ENCODE measurements at regions not wholly inside any gene's neighbourhood (a gene's known extent, or its start where the extent isn't known, plus 50 kb on each side); places are given as distances from the start of the nearest gene placed in this dataset.
"Not testable (repeated sequence)": the region's sequence is repeated elsewhere in the genome, so short reads cannot be mapped to it uniquely, and the experiment has no call there.

GRCh38 chr7:35978816-35979640 lies 174.0 kb upstream of the EEPD1 start:
- CTCF ChIA-PET: interaction anchor here (1.2 to 1.8 kb wide), 3 partner anchors 8 to 313 kb away, joined by 5 to 7 read pairs (median 6); no protein-coding TSS in a partner anchor
- in situ Hi-C loops (cut with MboI): loop anchor here (5.0 kb wide), 1 partner anchor 72 kb away; no protein-coding TSS in a partner anchor
- H2AFZ ChIP-seq (ENCODE audit: control insufficient read depth, low read depth, low read length); intact Hi-C loops (cut with micrococcal nuclease; ENCODE audit: unreplicated experiment); BruUV-seq (replicated peaks); H3K9me3 ChIP-seq (replicated peaks; ENCODE audit: control insufficient read depth, insufficient read depth, low read length); H3K27me3 ChIP-seq (replicated peaks in 1 of 2; ENCODE audit: control insufficient read depth in 2 of 2, insufficient read depth in 2 of 2, low read length in 1 of 2); ATAC-seq; FAIRE-seq; H3K79me2 ChIP-seq (ENCODE audit: control insufficient read depth, insufficient read depth, low read length); H3K4me3 ChIP-seq; H4K20me1 ChIP-seq (ENCODE audit: control insufficient read depth, insufficient read depth); DNase-seq (ENCODE audit: low read depth, low spot score); H3K27ac ChIP-seq (ENCODE audit: control insufficient read depth, insufficient read depth); POLR2A ChIA-PET; H3K4me1 ChIP-seq (ENCODE audit: control insufficient read depth, insufficient read depth, low read length); H3K4me2 ChIP-seq (ENCODE audit: control insufficient read depth, insufficient read depth); H3K36me3 ChIP-seq (ENCODE audit: control insufficient read depth in 2 of 2, insufficient read depth in 2 of 2, low read length in 1 of 2); H3K9ac ChIP-seq (ENCODE audit: control insufficient read depth, insufficient read depth, low read length): not testable (repeated sequence)
- WGBS (ENCODE audit: insufficient coverage, insufficient replicate concordance, low lambda C conversion rate, missing lambda C conversion rate): 45% methylated on average over 8 of the region's 8 CpGs
- SMC1A ChIA-PET (ENCODE audit: uncharacterized antibody, unreplicated experiment): interaction anchor here (0.6 to 4.4 kb wide), 3 partner anchors 63 to 414 kb away, joined by 3 to 24 read pairs (median 3); no protein-coding TSS in a partner anchor
- RAD21 ChIA-PET (ENCODE audit: unreplicated experiment): interaction anchor here (1.1 kb wide), 1 partner anchor 340 kb away, joined by 3 read pairs; no protein-coding TSS in a partner anchor

- intact Hi-C loops (cut with micrococcal nuclease; ENCODE audit: unreplicated experiment): no loop called here
- WGBS (ENCODE audit: insufficient coverage, insufficient replicate concordance, low lambda C conversion rate, missing lambda C conversion rate): 41% methylated on average over 27 of the region's 27 CpGs
- Histone ChIP-seq H3K27me3 (replicated peaks in 1 of 2; ENCODE audit: control insufficient read depth in 2 of 2, insufficient read depth in 2 of 2, low read length in 1 of 2) (no peaks in the 10 kb centered on the region), H3K4me2 (ENCODE audit: control insufficient read depth, insufficient read depth) (no peak overlapping the region), H3K9ac (ENCODE audit: control insufficient read depth, insufficient read depth, low read length) (no peak overlapping the region), H3K79me2 (ENCODE audit: control insufficient read depth, insufficient read depth, low read length) (no peaks in the 10 kb centered on the region), H3K9me3 (replicated peaks; ENCODE audit: control insufficient read depth, insufficient read depth, low read length) (no peaks in the 10 kb centered on the region), H3K27ac (ENCODE audit: control insufficient read depth, insufficient read depth) (no peak overlapping the region), H4K20me1 (ENCODE audit: control insufficient read depth, insufficient read depth) (no peaks in the 10 kb centered on the region), H3K4me1 (ENCODE audit: control insufficient read depth, insufficient read depth, low read length) (no peaks in the 10 kb centered on the region), H3K36me3 (ENCODE audit: control insufficient read depth in 2 of 2, insufficient read depth in 2 of 2, low read length in 1 of 2) (no peaks in the 10 kb centered on the region), H3K4me3 (no peak overlapping the region), H2AFZ (ENCODE audit: control insufficient read depth, low read depth, low read length) (no peak overlapping the region)
- ATAC-seq (no peak), FAIRE-seq (no peak), DNase-seq (ENCODE audit: low read depth, low spot score) (no peak)
- in situ Hi-C loops (cut with MboI): no loop called here
- RAD21 ChIA-PET (ENCODE audit: unreplicated experiment): no interaction called here
- CTCF ChIA-PET: interaction anchor here (0.7 to 1.3 kb wide), 3 partner anchors 297 to 337 kb away, joined by 3 read pairs; no protein-coding TSS in a partner anchor
- SMC1A ChIA-PET (ENCODE audit: uncharacterized antibody, unreplicated experiment): interaction anchor here (1.0 kb wide), 1 partner anchor 14 kb away, joined by 3 read pairs; no protein-coding TSS in a partner anchor
- BruUV-seq (replicated peaks): no TSS peak
- POLR2A ChIA-PET: no interaction called here
- TF ChIP-seq NRF1 (conservative IDR thresholded peaks at IDR 0.05; ENCODE audit: low read depth, low read length) (no peak), BHLHE40 (IDR thresholded peaks at IDR 0.05; ENCODE audit: borderline replicate concordance in 1 of 2, low read depth in 2 of 2, low read length in 1 of 2) (no peak), EZH2 (IDR thresholded peaks at IDR 0.05; ENCODE audit: borderline replicate concordance, control insufficient read depth, low read depth, low read length) (no peak), ATF7 (IDR thresholded peaks at IDR 0.05; ENCODE audit: low read depth) (no peak), JUND (IDR thresholded peaks at IDR 0.05; ENCODE audit: low read depth, low read length) (no peak), LARP7 (IDR thresholded peaks at IDR 0.05) (no peak), SRF (IDR thresholded peaks at IDR 0.05; ENCODE audit: low read depth in 2 of 2, low read length in 2 of 2) (no peak), GATAD2B (conservative IDR thresholded peaks at IDR 0.05; ENCODE audit: low read depth) (no peak), MEF2A (IDR thresholded peaks at IDR 0.05; ENCODE audit: insufficient read depth, low read depth, low read length) (no peak), TCF3 (IDR thresholded peaks at IDR 0.05; ENCODE audit: borderline replicate concordance, insufficient read depth, low read depth, low read length) (no peak), CUX1 (IDR thresholded peaks at IDR 0.05; ENCODE audit: insufficient replicate concordance, low read depth, low read length) (no peak)
Observed at GRCh38 chr7:35982600-35982999, 170.5 kb upstream of the EEPD1 start.
